ENCODE measurements at regions not wholly inside any gene's neighbourhood (a gene's known extent, or its start where the extent isn't known, plus 50 kb on each side); places are given as distances from the start of the nearest gene placed in this dataset.
A peak's percentile ranks its signal among the peaks of the same experiment; 100 is the strongest.

GRCh38 chr10:10392511-10392910 lies 625.2 kb upstream of the CELF2 start:
- no peak for DNase-seq

GRCh38 chr10:10394933-10395658 lies 622.6 kb upstream of the CELF2 start:
- no peak for DNase-seq

GRCh38 chr10:10396601-10397000 lies 621.1 kb upstream of the CELF2 start:
- DNase-seq: no peak

GRCh38 chr10:10397906-10398305 lies 619.8 kb upstream of the CELF2 start:
- no peak for DNase-seq

GRCh38 chr10:10403762-10404161 lies 613.9 kb upstream of the CELF2 start:
- DNase-seq: no peak

- no peak for DNase-seq
These were observed 600.0 kb upstream of the CELF2 start for GRCh38 chr10:10417671-10418070.

- no peak for DNase-seq
These were observed 599.3 kb upstream of the CELF2 start for GRCh38 chr10:10418387-10418786.

GRCh38 chr10:10421071-10421470 lies 596.6 kb upstream of the CELF2 start:
- DNase-seq: no peak

- DNase-seq: no peak
These were observed 586.1 kb upstream of the CELF2 start for GRCh38 chr10:10431422-10432066.

GRCh38 chr10:10432296-10433035 lies 585.2 kb upstream of the CELF2 start:
- DNase-seq: no peak

- DNase-seq: no peak
These were observed 583.4 kb upstream of the CELF2 start for GRCh38 chr10:10434312-10434711.

GRCh38 chr10:10437886-10438285 lies 579.8 kb upstream of the CELF2 start:
- no peak for DNase-seq

- DNase-seq: no peak
These were observed 579.2 kb upstream of the CELF2 start for GRCh38 chr10:10438335-10439100.

- DNase-seq: no peak
These were observed 560.8 kb upstream of the CELF2 start for GRCh38 chr10:10456856-10457255.

- DNase-seq: no peak
These were observed 557.2 kb upstream of the CELF2 start for GRCh38 chr10:10460451-10460850.

- peak in 1 of 2 experiments; percentile 1 for DNase-seq
These were observed 555.3 kb upstream of the CELF2 start for GRCh38 chr10:10462151-10462941.

GRCh38 chr10:10471758-10472157 lies 545.9 kb upstream of the CELF2 start:
- no peak for DNase-seq

- no peak for DNase-seq
These were observed 541.9 kb upstream of the CELF2 start for GRCh38 chr10:10475812-10476211.

- DNase-seq: no peak
These were observed 539.8 kb upstream of the CELF2 start for GRCh38 chr10:10477844-10478243.

GRCh38 chr10:10479465-10479864 lies 538.2 kb upstream of the CELF2 start:
- DNase-seq: no peak

GRCh38 chr10:10482613-10483012 lies 535.1 kb upstream of the CELF2 start:
- DNase-seq: peak in 1 of 2 experiments; percentile 45

- DNase-seq: no peak
These were observed 528.6 kb upstream of the CELF2 start for GRCh38 chr10:10489076-10489475.

Measured in NCI-H526 (cell line).